Thyroid gland (tissue), 4 donors: ENCODE measurements at regions not wholly inside any gene's neighbourhood (a gene's known extent, or its start where the extent isn't known, plus 50 kb on each side); places are given as distances from the start of the nearest gene placed in this dataset.
A peak's percentile ranks its signal among the peaks of the same experiment; 100 is the strongest.
"Not testable (repeated sequence)": the region's sequence is repeated elsewhere in the genome, so short reads cannot be mapped to it uniquely, and the experiment has no call there.

Source experiments
- DNase-seq, 2 donors: peaks; one replicate each; pipeline ENCODE4 v3.0.0-alpha.2; 2019
- H3K27ac ChIP-seq, 3 donors: fragments of 200-600 bp; sonication (generic); 1 replicate in 2 of 3; 2 replicates in 1 of 3; pipeline ENCODE4 v1.5.1; 2016 to 2019; ENCODE audit warnings: mild to moderate bottlenecking in 1 of 3, moderate library complexity in 1 of 3
- H3K27me3 ChIP-seq: fragments of 200-600 bp; sonication (generic); one replicate; pipeline ENCODE4 v1.5.1; 2019
- H3K36me3 ChIP-seq, 2 donors: fragments of 200-600 bp; sonication (generic); one replicate each; pipeline ENCODE4 v1.5.1; 2016 to 2019
- H3K4me1 ChIP-seq, 2 donors: fragments of 200-600 bp; sonication (generic); one replicate each; pipeline ENCODE4 v1.5.1; 2017 to 2019
- H3K4me3 ChIP-seq, 3 donors: fragments of 200-600 bp; sonication (generic); replicated peaks in 1 of 3; 1 replicate in 2 of 3; 2 replicates in 1 of 3; pipeline ENCODE4 v1.5.1; 2016; ENCODE audit warnings: mild to moderate bottlenecking in 1 of 3
- H3K9me3 ChIP-seq: fragments of 200-600 bp; sonication (generic); one replicate; pipeline ENCODE4 v1.5.1; 2017
- CTCF ChIP-seq, 6 experiments: fragments of 200-600 bp in 3 of 6; fragments of 450-650 bp in 3 of 6; sonication (generic) in 3 of 6; IDR thresholded peaks; one replicate each; pipeline ENCODE4 v1.5.1; 2016 to 2019; ENCODE audit warnings: antibody characterized with exemption in 6 of 6, mild to moderate bottlenecking in 2 of 6, inconsistent platforms in 1 of 6, moderate library complexity in 1 of 6
- POLR2A ChIP-seq, 2 donors: fragments of 450-650 bp; IDR thresholded peaks; one replicate each; pipeline ENCODE4 v1.6.1; 2017; ENCODE audit warnings: antibody characterized with exemption in 2 of 2, mild to moderate bottlenecking in 2 of 2, moderate library complexity in 1 of 2
- WGBS, 2 donors: methylation state at CpG; one replicate each; pipeline ENCODE4 v1.1.5; 2017; 5-methylcytosine and 5-hydroxymethylcytosine counted together
- intact Hi-C: fragments of 100-400 bp; cut with DNase I; formaldehyde crosslinking; loops from one replicate; pipeline ENCODE4 v1.15.1; 2023

GRCh38 chr7:101754424-101755159 is 62.8 kb upstream of the CUX1 start:
- intact Hi-C loops, result no loop called here
- 16 to 17% methylated on average over 22 of the region's 22 CpGs for WGBS, 2 donors

GRCh38 chr7:101757879-101758278 is 59.5 kb upstream of the CUX1 start:
- Histone ChIP-seq H3K27me3 (no peaks in the 10 kb centered on the region), H3K4me1 (peaks cover 0 to 3% of the 10 kb centered on the region in 2 donors), H3K9me3 (no peaks in the 10 kb centered on the region), H3K36me3 (no peaks in the 10 kb centered on the region), H3K4me3 (no peak overlapping the region), H3K27ac (no peak overlapping the region)
- 84 to 85% methylated on average over 7 of the region's 7 CpGs for WGBS, 2 donors
- TF ChIP-seq POLR2A (IDR thresholded peaks at IDR 0.05) (no peak), CTCF (IDR thresholded peaks at IDR 0.05) (no peak)
- intact Hi-C loops, result no loop called here
- no peak for DNase-seq

More at GRCh38 chr7:101754424-101755159, 62.8 kb upstream of the CUX1 start:
- Histone ChIP-seq H3K36me3 (no peaks in the 10 kb centered on the region), H3K27me3 (no peaks in the 10 kb centered on the region), H3K4me1 (peaks cover 0 to 3% of the 10 kb centered on the region in 2 donors), H3K4me3 (peak overlapping the region; percentile 19 to 35 (median 27)), H3K9me3 (no peaks in the 10 kb centered on the region), H3K27ac (no peak overlapping the region)
- TF ChIP-seq CTCF (IDR thresholded peaks at IDR 0.05), result no peak
- TF ChIP-seq POLR2A (IDR thresholded peaks at IDR 0.05), result no peak
- peak; percentile 38 to 48 for DNase-seq

GRCh38 chr7:101758519-101758918 is 58.9 kb upstream of the CUX1 start:
- DNase-seq, H3K27me3 ChIP-seq, H3K4me1 ChIP-seq, H3K9me3 ChIP-seq, intact Hi-C loops, H3K36me3 ChIP-seq, H3K27ac ChIP-seq, H3K4me3 ChIP-seq: not testable (repeated sequence)
- WGBS, 2 donors, result 93 to 98% methylated on average over 2 of the region's 2 CpGs

DNA sequence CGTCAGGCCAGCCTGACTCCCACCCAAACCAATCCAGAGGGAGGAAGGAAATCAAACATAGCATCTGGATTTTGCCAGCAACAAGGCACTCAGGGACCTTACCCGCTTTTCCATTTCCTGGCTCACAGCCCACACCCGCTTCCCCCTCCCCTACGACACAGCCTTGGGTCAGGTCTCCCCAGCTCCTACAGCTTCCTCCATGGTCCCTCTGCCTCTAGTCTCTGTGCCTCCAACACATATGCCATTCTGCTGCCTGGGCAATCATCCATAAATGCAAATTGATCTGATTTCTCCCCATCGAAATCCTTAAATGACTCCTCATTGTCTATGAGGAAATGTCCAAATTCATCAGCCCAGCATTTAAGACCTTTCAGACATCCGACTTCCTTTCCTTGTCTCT is 53.2 kb upstream of the CUX1 start:
- TF ChIP-seq CTCF (IDR thresholded peaks at IDR 0.05) (no peak), POLR2A (IDR thresholded peaks at IDR 0.05) (no peak)

DNA sequence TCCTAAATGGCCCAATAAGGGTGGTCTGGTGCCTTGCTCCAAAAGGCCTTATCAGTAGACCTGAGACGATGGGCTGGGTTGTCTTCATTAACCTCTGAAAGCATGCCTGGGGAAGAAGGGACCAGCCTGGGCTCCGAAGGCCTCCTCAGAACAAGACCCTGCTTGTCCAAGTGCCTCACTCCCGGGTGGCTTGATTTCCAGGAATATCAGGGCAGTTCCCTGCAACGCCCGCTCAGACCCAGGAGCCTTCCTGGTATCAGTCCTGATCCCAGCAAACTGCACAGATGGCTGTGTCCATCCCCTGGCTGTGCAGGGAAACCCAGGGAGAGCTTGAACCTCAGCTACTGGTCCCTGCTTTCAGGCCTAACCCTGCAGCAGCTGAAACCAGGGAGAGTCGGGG is 49.9 kb upstream of the CUX1 start:
- TF ChIP-seq CTCF (IDR thresholded peaks at IDR 0.05), result no peak
- no peak for TF ChIP-seq POLR2A (IDR thresholded peaks at IDR 0.05)
- intact Hi-C loops, result no loop called here
- WGBS, 2 donors, result 82 to 93% methylated on average over 6 of the region's 6 CpGs

More for the DNA sequence above, 53.2 kb upstream of the CUX1 start:
- Histone ChIP-seq H3K4me3 (no peak overlapping the region), H3K4me1 (no peaks in the 10 kb centered on the region), H3K27ac (no peak overlapping the region), H3K9me3 (no peaks in the 10 kb centered on the region), H3K27me3 (no peaks in the 10 kb centered on the region), H3K36me3 (no peaks in the 10 kb centered on the region)
- intact Hi-C loops, result no loop called here
- no peak for DNase-seq
- 39 to 61% methylated on average over 5 to 6 of the region's 6 CpGs for WGBS, 2 donors

More for the DNA sequence above, 49.9 kb upstream of the CUX1 start:
- DNase-seq, result no peak
- H3K4me1 ChIP-seq, result no peaks in the 10 kb centered on the region
- H3K4me3 ChIP-seq, result no peak overlapping the region
- H3K27me3 ChIP-seq, result no peaks in the 10 kb centered on the region
- no peak overlapping the region for H3K27ac ChIP-seq
- H3K36me3 ChIP-seq, result no peaks in the 10 kb centered on the region
- no peaks in the 10 kb centered on the region for H3K9me3 ChIP-seq
